ENCODE measurements at regions not wholly inside any gene's neighbourhood (a gene's known extent, or its start where the extent isn't known, plus 50 kb on each side); places are given as distances from the start of the nearest gene placed in this dataset.

DNA sequence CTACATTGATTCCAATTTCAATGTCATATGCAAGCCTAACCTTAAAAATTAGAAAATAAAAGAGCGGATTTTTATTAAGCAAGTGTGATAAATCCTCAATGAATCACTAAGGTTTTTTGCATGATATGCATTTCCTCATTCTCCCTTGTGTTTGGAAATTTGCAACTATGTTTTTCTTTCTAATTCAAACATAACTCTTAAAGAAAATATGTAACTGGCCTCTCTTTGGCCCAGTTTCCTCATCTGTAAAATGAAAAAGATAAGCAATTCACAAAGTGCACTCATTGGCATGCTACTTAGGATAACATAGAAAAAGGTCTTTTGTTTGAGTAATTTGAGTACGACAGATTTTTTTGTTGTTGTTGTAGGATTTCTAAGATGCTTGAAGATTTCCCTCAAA is 295.5 kb downstream of the CDH11 start:
- Histone ChIP-seq H4K20me1 (ENCODE audit: insufficient read depth) (no peaks in the 10 kb centered on the region), H3K9me3 (ENCODE audit: low read length) (no peaks in the 10 kb centered on the region), H3K36me3 (ENCODE audit: insufficient read depth, low read length) (no peaks in the 10 kb centered on the region), H3K27me3 (ENCODE audit: insufficient read depth, low read depth, low read length) (no peaks in the 10 kb centered on the region), H3K79me2 (replicated peaks; ENCODE audit: insufficient read depth, low read length) (no peaks in the 10 kb centered on the region), H3K4me3 (ENCODE audit: low read length) (no peak overlapping the region), H2AFZ (ENCODE audit: low read depth, low read length) (no peak overlapping the region), H3K27ac (ENCODE audit: low read length) (no peak overlapping the region), H3F3A (ENCODE audit: insufficient read depth, low read length, poor library complexity, severe bottlenecking) (peaks cover 2% of the 10 kb centered on the region), H3K9me2 (ENCODE audit: insufficient read depth, low read length) (no peaks in the 10 kb centered on the region), H3K4me2 (ENCODE audit: low read length) (no peak overlapping the region), H3K9ac (ENCODE audit: low read length) (no peak overlapping the region)
- TF ChIP-seq POLR2AphosphoS5 (IDR thresholded peaks at IDR 0.05), result no peak
- no peak for TF ChIP-seq MXI1 (conservative IDR thresholded peaks at IDR 0.05; ENCODE audit: poor library complexity, severe bottlenecking)
- TF ChIP-seq, protein P1, sequence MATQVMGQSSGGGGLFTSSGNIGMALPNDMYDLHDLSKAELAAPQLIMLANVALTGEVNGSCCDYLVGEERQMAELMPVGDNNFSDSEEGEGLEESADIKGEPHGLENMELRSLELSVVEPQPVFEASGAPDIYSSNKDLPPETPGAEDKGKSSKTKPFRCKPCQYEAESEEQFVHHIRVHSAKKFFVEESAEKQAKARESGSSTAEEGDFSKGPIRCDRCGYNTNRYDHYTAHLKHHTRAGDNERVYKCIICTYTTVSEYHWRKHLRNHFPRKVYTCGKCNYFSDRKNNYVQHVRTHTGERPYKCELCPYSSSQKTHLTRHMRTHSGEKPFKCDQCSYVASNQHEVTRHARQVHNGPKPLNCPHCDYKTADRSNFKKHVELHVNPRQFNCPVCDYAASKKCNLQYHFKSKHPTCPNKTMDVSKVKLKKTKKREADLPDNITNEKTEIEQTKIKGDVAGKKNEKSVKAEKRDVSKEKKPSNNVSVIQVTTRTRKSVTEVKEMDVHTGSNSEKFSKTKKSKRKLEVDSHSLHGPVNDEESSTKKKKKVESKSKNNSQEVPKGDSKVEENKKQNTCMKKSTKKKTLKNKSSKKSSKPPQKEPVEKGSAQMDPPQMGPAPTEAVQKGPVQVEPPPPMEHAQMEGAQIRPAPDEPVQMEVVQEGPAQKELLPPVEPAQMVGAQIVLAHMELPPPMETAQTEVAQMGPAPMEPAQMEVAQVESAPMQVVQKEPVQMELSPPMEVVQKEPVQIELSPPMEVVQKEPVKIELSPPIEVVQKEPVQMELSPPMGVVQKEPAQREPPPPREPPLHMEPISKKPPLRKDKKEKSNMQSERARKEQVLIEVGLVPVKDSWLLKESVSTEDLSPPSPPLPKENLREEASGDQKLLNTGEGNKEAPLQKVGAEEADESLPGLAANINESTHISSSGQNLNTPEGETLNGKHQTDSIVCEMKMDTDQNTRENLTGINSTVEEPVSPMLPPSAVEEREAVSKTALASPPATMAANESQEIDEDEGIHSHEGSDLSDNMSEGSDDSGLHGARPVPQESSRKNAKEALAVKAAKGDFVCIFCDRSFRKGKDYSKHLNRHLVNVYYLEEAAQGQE (IDR thresholded peaks at IDR 0.05; ENCODE audit: borderline replicate concordance), result no peak
- TF ChIP-seq EP300 (conservative IDR thresholded peaks at IDR 0.05; ENCODE audit: poor library complexity, severe bottlenecking), result no peak
- no peak for TF ChIP-seq RAD21 (conservative IDR thresholded peaks at IDR 0.05)
- TF ChIP-seq, protein P2, sequence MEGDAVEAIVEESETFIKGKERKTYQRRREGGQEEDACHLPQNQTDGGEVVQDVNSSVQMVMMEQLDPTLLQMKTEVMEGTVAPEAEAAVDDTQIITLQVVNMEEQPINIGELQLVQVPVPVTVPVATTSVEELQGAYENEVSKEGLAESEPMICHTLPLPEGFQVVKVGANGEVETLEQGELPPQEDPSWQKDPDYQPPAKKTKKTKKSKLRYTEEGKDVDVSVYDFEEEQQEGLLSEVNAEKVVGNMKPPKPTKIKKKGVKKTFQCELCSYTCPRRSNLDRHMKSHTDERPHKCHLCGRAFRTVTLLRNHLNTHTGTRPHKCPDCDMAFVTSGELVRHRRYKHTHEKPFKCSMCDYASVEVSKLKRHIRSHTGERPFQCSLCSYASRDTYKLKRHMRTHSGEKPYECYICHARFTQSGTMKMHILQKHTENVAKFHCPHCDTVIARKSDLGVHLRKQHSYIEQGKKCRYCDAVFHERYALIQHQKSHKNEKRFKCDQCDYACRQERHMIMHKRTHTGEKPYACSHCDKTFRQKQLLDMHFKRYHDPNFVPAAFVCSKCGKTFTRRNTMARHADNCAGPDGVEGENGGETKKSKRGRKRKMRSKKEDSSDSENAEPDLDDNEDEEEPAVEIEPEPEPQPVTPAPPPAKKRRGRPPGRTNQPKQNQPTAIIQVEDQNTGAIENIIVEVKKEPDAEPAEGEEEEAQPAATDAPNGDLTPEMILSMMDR (IDR thresholded peaks at IDR 0.05; ENCODE audit: poor library complexity, severe bottlenecking), result no peak
- TF ChIP-seq EZH2 (IDR thresholded peaks at IDR 0.05; ENCODE audit: borderline replicate concordance, insufficient read depth, low read length, poor library complexity, severe bottlenecking), result no peak
- TF ChIP-seq TAF1 (IDR thresholded peaks at IDR 0.05; ENCODE audit: low read depth), result no peak
- no peak for TF ChIP-seq SMC3 (conservative IDR thresholded peaks at IDR 0.05; ENCODE audit: poor library complexity)

DNA sequence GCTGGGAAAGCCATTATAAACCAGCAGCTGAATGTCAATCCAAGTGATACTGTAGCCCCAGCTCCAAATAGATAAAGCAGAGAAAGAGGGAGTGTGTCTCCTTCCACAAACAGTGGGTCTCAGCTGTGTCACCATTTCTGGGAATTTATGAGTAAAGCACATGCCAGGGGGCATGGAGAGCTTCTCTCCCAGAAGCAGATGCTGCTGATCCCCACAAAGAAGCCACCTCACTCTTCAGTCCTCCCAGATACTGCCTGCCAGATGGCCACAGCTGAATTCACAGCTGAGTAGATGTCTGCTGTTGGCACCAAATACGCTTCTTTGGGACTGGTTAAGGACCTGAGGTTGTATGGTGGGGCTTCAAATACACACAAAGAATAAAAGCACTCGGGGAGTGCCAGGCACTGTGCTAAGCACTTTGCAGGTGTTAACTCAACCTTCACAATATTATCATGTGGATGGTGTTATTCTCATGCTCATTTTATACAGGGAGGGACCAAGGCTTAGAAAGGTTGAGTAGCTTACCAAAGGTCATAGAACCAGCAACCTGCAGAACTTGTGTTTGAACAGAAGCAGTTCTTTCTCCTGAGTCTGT is 298.3 kb downstream of the CDH11 start:
- Histone ChIP-seq H3K9me2 (ENCODE audit: insufficient read depth, low read length) (no peaks in the 10 kb centered on the region), H3K9me3 (ENCODE audit: low read length) (no peaks in the 10 kb centered on the region), H3K27ac (ENCODE audit: low read length) (no peak overlapping the region), H3F3A (ENCODE audit: insufficient read depth, low read length, poor library complexity, severe bottlenecking) (no peaks in the 10 kb centered on the region), H3K4me2 (ENCODE audit: low read length) (no peak overlapping the region), H3K79me2 (replicated peaks; ENCODE audit: insufficient read depth, low read length) (no peaks in the 10 kb centered on the region), H4K20me1 (ENCODE audit: insufficient read depth) (no peaks in the 10 kb centered on the region), H3K9ac (ENCODE audit: low read length) (no peak overlapping the region), H3K36me3 (ENCODE audit: insufficient read depth, low read length) (no peaks in the 10 kb centered on the region), H2AFZ (ENCODE audit: low read depth, low read length) (no peak overlapping the region), H3K27me3 (ENCODE audit: insufficient read depth, low read depth, low read length) (no peaks in the 10 kb centered on the region), H3K4me3 (ENCODE audit: low read length) (no peak overlapping the region)
- TF ChIP-seq POLR2AphosphoS5 (IDR thresholded peaks at IDR 0.05) (no peak), RAD21 (conservative IDR thresholded peaks at IDR 0.05) (no peak), EZH2 (IDR thresholded peaks at IDR 0.05; ENCODE audit: borderline replicate concordance, insufficient read depth, low read length, poor library complexity, severe bottlenecking) (no peak), EP300 (conservative IDR thresholded peaks at IDR 0.05; ENCODE audit: poor library complexity, severe bottlenecking) (no peak), TAF1 (IDR thresholded peaks at IDR 0.05; ENCODE audit: low read depth) (no peak), SMC3 (conservative IDR thresholded peaks at IDR 0.05; ENCODE audit: poor library complexity) (no peak), MXI1 (conservative IDR thresholded peaks at IDR 0.05; ENCODE audit: poor library complexity, severe bottlenecking) (no peak)
- TF ChIP-seq, protein P2 (IDR thresholded peaks at IDR 0.05; ENCODE audit: poor library complexity, severe bottlenecking), result no peak
- TF ChIP-seq, protein P1 (IDR thresholded peaks at IDR 0.05; ENCODE audit: borderline replicate concordance), result no peak
